ENCODE measurements at regions not wholly inside any gene's neighbourhood (a gene's known extent, or its start where the extent isn't known, plus 50 kb on each side); places are given as distances from the start of the nearest gene placed in this dataset.

- no peak for DNase-seq (ENCODE audit: low spot score)
- Histone ChIP-seq H4K20me1 (ENCODE audit: insufficient read depth, poor library complexity, severe bottlenecking) (no peaks in the 10 kb centered on the region), H3K9me3 (ENCODE audit: low read depth) (no peaks in the 10 kb centered on the region), H3K4me1 (ENCODE audit: insufficient read depth) (no peaks in the 10 kb centered on the region), H3K4me3 (no peak overlapping the region), H3K36me3 (replicated peaks; ENCODE audit: insufficient read depth, low read depth) (no peaks in the 10 kb centered on the region), H3K27me3 (no peaks in the 10 kb centered on the region), H3K79me2 (no peaks in the 10 kb centered on the region), H3K9me2 (replicated peaks; ENCODE audit: insufficient read depth) (no peaks in the 10 kb centered on the region), H3K4me2 (no peak overlapping the region), H3K27ac (no peak overlapping the region), H2AFZ (no peak overlapping the region)
- WGBS (ENCODE audit: low lambda C conversion rate, missing lambda C conversion rate) = 83% methylated on average over 6 of the region's 6 CpGs
- TF ChIP-seq CTCF (IDR thresholded peaks at IDR 0.05; ENCODE audit: poor library complexity) (no peak), EZH2phosphoT487 (IDR thresholded peaks at IDR 0.05; ENCODE audit: low read depth, severe bottlenecking, unreplicated experiment) (no peak)
Measured at GRCh38 chr10:2494399-2494798, 572.9 kb upstream of the PFKP start.

GRCh38 chr10:2488446-2489005 is 578.8 kb upstream of the PFKP start:
- H3K4me1 ChIP-seq (ENCODE audit: insufficient read depth) = no peaks in the 10 kb centered on the region
- H3K9me3 ChIP-seq (ENCODE audit: low read depth) = no peaks in the 10 kb centered on the region
- H3K27me3 ChIP-seq = no peaks in the 10 kb centered on the region
- no peaks in the 10 kb centered on the region for H3K79me2 ChIP-seq
- 88% methylated on average over 10 of the region's 10 CpGs for WGBS (ENCODE audit: low lambda C conversion rate, missing lambda C conversion rate)
- TF ChIP-seq EZH2phosphoT487 (IDR thresholded peaks at IDR 0.05; ENCODE audit: low read depth, severe bottlenecking, unreplicated experiment) = no peak
- TF ChIP-seq CTCF (IDR thresholded peaks at IDR 0.05; ENCODE audit: poor library complexity) = no peak
- TF ChIP-seq EZH2 (IDR thresholded peaks at IDR 0.05; ENCODE audit: borderline replicate concordance) = no peak
- no peak overlapping the region for H3K27ac ChIP-seq
- no peaks in the 10 kb centered on the region for H4K20me1 ChIP-seq (ENCODE audit: insufficient read depth, poor library complexity, severe bottlenecking)
- no peaks in the 10 kb centered on the region for H3K9me2 ChIP-seq (replicated peaks; ENCODE audit: insufficient read depth)
- H2AFZ ChIP-seq = no peak overlapping the region
- H3K36me3 ChIP-seq (replicated peaks; ENCODE audit: insufficient read depth, low read depth) = no peaks in the 10 kb centered on the region
- H3K4me2 ChIP-seq = no peak overlapping the region
- DNase-seq (ENCODE audit: low spot score) = no peak
- no peak overlapping the region for H3K4me3 ChIP-seq

GRCh38 chr10:2487921-2488320 is 579.4 kb upstream of the PFKP start:
- Histone ChIP-seq H4K20me1 (ENCODE audit: insufficient read depth, poor library complexity, severe bottlenecking) (no peaks in the 10 kb centered on the region), H2AFZ (no peak overlapping the region), H3K4me3 (no peak overlapping the region), H3K27me3 (no peaks in the 10 kb centered on the region), H3K9me3 (ENCODE audit: low read depth) (no peaks in the 10 kb centered on the region), H3K79me2 (no peaks in the 10 kb centered on the region), H3K9me2 (replicated peaks; ENCODE audit: insufficient read depth) (no peaks in the 10 kb centered on the region), H3K36me3 (replicated peaks; ENCODE audit: insufficient read depth, low read depth) (no peaks in the 10 kb centered on the region), H3K27ac (no peak overlapping the region), H3K4me1 (ENCODE audit: insufficient read depth) (no peaks in the 10 kb centered on the region), H3K4me2 (no peak overlapping the region)
- DNase-seq (ENCODE audit: low spot score) = no peak
- WGBS (ENCODE audit: low lambda C conversion rate, missing lambda C conversion rate) = 85% methylated on average over 5 of the region's 5 CpGs
- no peak for TF ChIP-seq CTCF (IDR thresholded peaks at IDR 0.05; ENCODE audit: poor library complexity)
- TF ChIP-seq EZH2phosphoT487 (IDR thresholded peaks at IDR 0.05; ENCODE audit: low read depth, severe bottlenecking, unreplicated experiment) = no peak

- WGBS (ENCODE audit: low lambda C conversion rate, missing lambda C conversion rate) = 81% methylated on average over 2 of the region's 2 CpGs
- H3K4me2 ChIP-seq = no peak overlapping the region
- H3K9me3 ChIP-seq (ENCODE audit: low read depth) = no peaks in the 10 kb centered on the region
- TF ChIP-seq EZH2phosphoT487 (IDR thresholded peaks at IDR 0.05; ENCODE audit: low read depth, severe bottlenecking, unreplicated experiment) = no peak
- no peak for TF ChIP-seq CTCF (IDR thresholded peaks at IDR 0.05; ENCODE audit: poor library complexity)
- TF ChIP-seq EZH2 (IDR thresholded peaks at IDR 0.05; ENCODE audit: borderline replicate concordance) = no peak
- H4K20me1 ChIP-seq (ENCODE audit: insufficient read depth, poor library complexity, severe bottlenecking) = no peaks in the 10 kb centered on the region
- no peak overlapping the region for H2AFZ ChIP-seq
- no peaks in the 10 kb centered on the region for H3K4me1 ChIP-seq (ENCODE audit: insufficient read depth)
- H3K36me3 ChIP-seq (replicated peaks; ENCODE audit: insufficient read depth, low read depth) = no peaks in the 10 kb centered on the region
- H3K27ac ChIP-seq = no peak overlapping the region
- no peaks in the 10 kb centered on the region for H3K79me2 ChIP-seq
- no peaks in the 10 kb centered on the region for H3K27me3 ChIP-seq
- DNase-seq (ENCODE audit: low spot score) = no peak
- no peaks in the 10 kb centered on the region for H3K9me2 ChIP-seq (replicated peaks; ENCODE audit: insufficient read depth)
- no peak overlapping the region for H3K4me3 ChIP-seq
Measured at GRCh38 chr10:2478656-2479055, 588.7 kb upstream of the PFKP start.
